Activated CD8-positive, alpha-beta memory T cell treated with anti-CD3 and anti-CD28 coated beads, Interleukin-2, amount 50 U/mL, for 4 hours (primary cell): ENCODE measurements at regions not wholly inside any gene's neighbourhood (a gene's known extent, or its start where the extent isn't known, plus 50 kb on each side); places are given as distances from the start of the nearest gene placed in this dataset.
"Not testable (repeated sequence)": the region's sequence is repeated elsewhere in the genome, so short reads cannot be mapped to it uniquely, and the experiment has no call there.

Experiments used
- DNase-seq: peaks from one replicate; pipeline ENCODE4 v3.0.0-alpha.2; 2020

- DNase-seq = no peak
These were observed 644.3 kb downstream of the EPM2A start for GRCh38 chr6:145090801-145091585.

GRCh38 chr6:145091586-145092142, 643.7 kb downstream of the EPM2A start:
- no peak for DNase-seq

GRCh38 chr6:145092554-145092953, 642.8 kb downstream of the EPM2A start:
- no peak for DNase-seq

GRCh38 chr6:145093226-145093625, 642.1 kb downstream of the EPM2A start:
- DNase-seq = no peak

GRCh38 chr6:145096846-145097245, 638.5 kb downstream of the EPM2A start:
- DNase-seq = no peak

GRCh38 chr6:145098127-145098526, 637.2 kb downstream of the EPM2A start:
- not testable (repeated sequence) for DNase-seq

- no peak for DNase-seq
These were observed 635.6 kb downstream of the EPM2A start for GRCh38 chr6:145099713-145100112.

- DNase-seq = no peak
These were observed 625.2 kb downstream of the EPM2A start for GRCh38 chr6:145110109-145110508.

- DNase-seq = not testable (repeated sequence)
These were observed 623.9 kb downstream of the EPM2A start for GRCh38 chr6:145111407-145111806.

- no peak for DNase-seq
These were observed 622.6 kb downstream of the EPM2A start for GRCh38 chr6:145112711-145113148.

- no peak for DNase-seq
These were observed 619.7 kb downstream of the EPM2A start for GRCh38 chr6:145115638-145116037.

GRCh38 chr6:145116591-145117178, 618.6 kb downstream of the EPM2A start:
- no peak for DNase-seq

- DNase-seq = no peak
These were observed 617.1 kb downstream of the EPM2A start for GRCh38 chr6:145118224-145118623.

- DNase-seq = no peak
These were observed 616.2 kb downstream of the EPM2A start for GRCh38 chr6:145119081-145119480.

GRCh38 chr6:145132709-145133108, 602.6 kb downstream of the EPM2A start:
- no peak for DNase-seq

- DNase-seq = no peak
These were observed 599.6 kb downstream of the EPM2A start for GRCh38 chr6:145135702-145136101.

- DNase-seq = no peak
These were observed 597.9 kb downstream of the EPM2A start for GRCh38 chr6:145137425-145137824.

- no peak for DNase-seq
These were observed 596.7 kb downstream of the EPM2A start for GRCh38 chr6:145138469-145139139.

- DNase-seq = no peak
These were observed 596.0 kb downstream of the EPM2A start for GRCh38 chr6:145139140-145139850.

- DNase-seq = no peak
These were observed 595.4 kb downstream of the EPM2A start for GRCh38 chr6:145139895-145140294.

- DNase-seq = no peak
These were observed 593.7 kb downstream of the EPM2A start for GRCh38 chr6:145141572-145141971.

- DNase-seq = no peak
These were observed 592.4 kb downstream of the EPM2A start for GRCh38 chr6:145142958-145143357.

- DNase-seq = no peak
These were observed 591.9 kb downstream of the EPM2A start for GRCh38 chr6:145143379-145143778.
